GM12878 (cell line): ENCODE measurements at regions not wholly inside any gene's neighbourhood (a gene's known extent, or its start where the extent isn't known, plus 50 kb on each side); places are given as distances from the start of the nearest gene placed in this dataset.

Experiments used
- ATAC-seq: fragments of 200-7000 bp; cut with Tn5 transposase; 3 replicates; pipeline ENCODE4 v1.9.1; 2020; ENCODE audit warnings: mild to moderate bottlenecking, moderate library complexity
- BruUV-seq: library from RNA; stranded (reverse); fragments of 400-500 nt; replicated peaks from 2 replicates; lab custom pipeline; 2021; lab: Mats Ljungman, UMichigan
- CTCF ChIA-PET: fragments of 300-600 bp; sonication (Branson Sonifier 250); formaldehyde crosslinking; extraction: SDS; loops from one replicate; lab custom pipeline; 2021; ENCODE audit warnings: inconsistent platforms; lab: Yijun Ruan, JAX
- POLR2A ChIA-PET: fragments of 350-600 bp; formaldehyde crosslinking; extraction: SDS; loops from one replicate; lab custom pipeline; 2021; ENCODE audit warnings: inconsistent platforms; lab: Charles Lee
- RAD21 ChIA-PET: fragments of 300-600 bp; sonication (Branson Sonifier 250); formaldehyde crosslinking; loops from one replicate; lab custom pipeline; 2023; ENCODE audit warnings: antibody characterized with exemption; ENCODE audit not compliant: unreplicated experiment; lab: Charles Lee
- SMC1A ChIA-PET: fragments of 300-600 bp; sonication (Branson Sonifier 250); formaldehyde crosslinking; loops from one replicate; lab custom pipeline; 2023; ENCODE audit not compliant: unreplicated experiment, uncharacterized antibody; lab: Charles Lee
- DNase-seq: peaks from one replicate; pipeline ENCODE4 v3.0.0-alpha.2; 2011; ENCODE audit warnings: low read depth, low spot score
- FAIRE-seq: peaks from 3 replicates; lab custom pipeline; 2011; peaks lifted over from hg19 to GRCh38; lab: Jason Lieb, UNC
- H2AFZ ChIP-seq: 2 replicates; pipeline ENCODE4 v1.6.0; 2011; ENCODE audit warnings: low read depth, low read length, control low read depth; ENCODE audit not compliant: control insufficient read depth
- H3K27ac ChIP-seq: 2 replicates; pipeline ENCODE4 v1.5.1; 2011; ENCODE audit warnings: control low read depth; ENCODE audit not compliant: control insufficient read depth, insufficient read depth
- H3K27me3 ChIP-seq, 2 experiments: replicated peaks in 1 of 2; 2 replicates each; pipeline versions ENCODE4 v1.6.0 to v1.6.1; 2011; ENCODE audit warnings: low read length in 1 of 2; ENCODE audit not compliant: control insufficient read depth in 2 of 2, insufficient read depth in 2 of 2
- H3K36me3 ChIP-seq, 2 experiments: 2 replicates each; pipeline ENCODE4 v1.5.1; 2011; ENCODE audit warnings: low read length in 1 of 2; ENCODE audit not compliant: control insufficient read depth in 2 of 2, insufficient read depth in 2 of 2
- H3K4me1 ChIP-seq: 2 replicates; pipeline ENCODE4 v1.6.1; 2011; ENCODE audit warnings: mild to moderate bottlenecking, low read length, moderate library complexity, mixed read lengths; ENCODE audit not compliant: control insufficient read depth, insufficient read depth
- H3K4me2 ChIP-seq: 2 replicates; pipeline ENCODE4 v1.6.0; 2011; ENCODE audit warnings: control low read depth; ENCODE audit not compliant: control insufficient read depth, insufficient read depth
- H3K4me3 ChIP-seq: fragments of 200-600 bp; sonication (generic); 2 replicates; pipeline ENCODE4 v1.5.1; 2016
- H3K79me2 ChIP-seq: 2 replicates; pipeline ENCODE4 v1.6.0; 2011; ENCODE audit warnings: low read length; ENCODE audit not compliant: control insufficient read depth, insufficient read depth
- H3K9ac ChIP-seq: 2 replicates; pipeline ENCODE4 v1.8.0; 2011; ENCODE audit warnings: low read length, control low read depth, mixed read lengths; ENCODE audit not compliant: control insufficient read depth, insufficient read depth
- H3K9me3 ChIP-seq: replicated peaks from 3 replicates; pipeline ENCODE4 v1.5.1; 2011; ENCODE audit warnings: mild to moderate bottlenecking, low read length; ENCODE audit not compliant: control insufficient read depth, insufficient read depth
- H4K20me1 ChIP-seq: 2 replicates; pipeline ENCODE4 v1.6.0; 2011; ENCODE audit not compliant: control insufficient read depth, insufficient read depth
- ATF3 ChIP-seq: IDR thresholded peaks from 2 replicates; pipeline ENCODE4 v1.6.1; 2011; ENCODE audit warnings: low read depth, mild to moderate bottlenecking, low read length, moderate library complexity, borderline replicate concordance; ENCODE audit errors: extremely low read depth
- ATF7 ChIP-seq: fragments of 450-650 bp; IDR thresholded peaks from 2 replicates; pipeline ENCODE4 v1.6.1; 2016; ENCODE audit warnings: low read depth, mild to moderate bottlenecking
- CBX5 ChIP-seq: sonication (generic); IDR thresholded peaks from 2 replicates; pipeline ENCODE4 v1.6.1; 2016; ENCODE audit warnings: low read depth, moderate library complexity, mild to moderate bottlenecking, inconsistent platforms
- CEBPB ChIP-seq, 2 experiments: fragments of 150-350 bp in 1 of 2; IDR thresholded peaks; 2 replicates each; pipeline ENCODE4 v1.6.1; 2012 to 2014; ENCODE audit warnings: low read depth in 2 of 2, low read length in 2 of 2, borderline replicate concordance in 1 of 2, inconsistent platforms in 1 of 2
- EP300 ChIP-seq, 2 experiments: fragments of 150-350 bp in 1 of 2; IDR thresholded peaks; 2 replicates each; pipeline ENCODE4 v1.6.1; 2011 to 2012; ENCODE audit warnings: low read depth in 2 of 2, low read length in 2 of 2, borderline replicate concordance in 1 of 2, improper control_type of control experiment in 1 of 2, inconsistent platforms in 1 of 2; ENCODE audit not compliant: control insufficient read depth in 1 of 2
- IRF3 ChIP-seq: fragments of 450-650 bp; IDR thresholded peaks from 2 replicates; pipeline ENCODE4 v1.6.1; 2014; ENCODE audit warnings: mild to moderate bottlenecking
- MLLT1 ChIP-seq: fragments of 450-650 bp; IDR thresholded peaks from 2 replicates; pipeline ENCODE4 v1.6.1; 2016; ENCODE audit warnings: mild to moderate bottlenecking
- NR2F1 ChIP-seq: fragments of 450-650 bp; conservative IDR thresholded peaks from 2 replicates; pipeline ENCODE4 v1.6.1; 2017; ENCODE audit warnings: mild to moderate bottlenecking
- YY1 ChIP-seq: IDR thresholded peaks from 2 replicates; pipeline ENCODE4 v1.6.1; 2011; ENCODE audit warnings: low read depth, mild to moderate bottlenecking, low read length
- WGBS: methylation state at CpG from one replicate; pipeline ENCODE4 v1.1.6; 2016; ENCODE audit warnings: low lambda C conversion rate; ENCODE audit not compliant: insufficient replicate concordance, insufficient coverage; ENCODE audit errors: missing lambda C conversion rate; 5-methylcytosine and 5-hydroxymethylcytosine counted together
- in situ Hi-C: fragments of 300-500 bp; cut with MboI; formaldehyde crosslinking; loops from 9 replicates; pipeline ENCODE4 v1.14.3; 2018; ENCODE audit warnings: mixed read lengths
- intact Hi-C: fragments of 100-400 bp; cut with micrococcal nuclease; formaldehyde crosslinking; loops from one replicate; pipeline ENCODE4 v1.14.2; 2022; ENCODE audit not compliant: unreplicated experiment

- FAIRE-seq, result no peak
- 20% methylated on average over 2 of the region's 2 CpGs for whole genome bisulfite sequencing
- no peak overlapping the region for H3K9ac ChIP-seq
- no peaks in the 10 kb centered on the region for H3K4me1 ChIP-seq
- BruUV-seq, result no TSS peak
- no peak overlapping the region for H3K4me2 ChIP-seq
- in situ Hi-C loops, result no loop called here
- ChIA-PET POLR2A (no interaction called here), SMC1A (interaction anchor here (0.8 to 1.1 kb wide), 2 partner anchors 11 to 25 kb away, joined by 3 read pairs; no protein-coding TSS in a partner anchor), RAD21 (no interaction called here), CTCF (interaction anchor here (0.9 to 1.5 kb wide), 2 partner anchors 10 to 18 kb away, joined by 3 to 6 read pairs; no protein-coding TSS in a partner anchor)
- H3K36me3 ChIP-seq, result no peaks in the 10 kb centered on the region
- H4K20me1 ChIP-seq, result no peaks in the 10 kb centered on the region
- no peaks in the 10 kb centered on the region for H3K9me3 ChIP-seq
- H2AFZ ChIP-seq, result no peak overlapping the region
- TF ChIP-seq CBX5 (no peak), MLLT1 (no peak), NR2F1 (no peak), CEBPB (IDR thresholded peaks at IDR 0.05; ENCODE audit: borderline replicate concordance in 1 of 2, low read depth in 2 of 2, low read length in 2 of 2) (no peak), ATF7 (no peak), ATF3 (no peak), YY1 (no peak), EP300 (IDR thresholded peaks at IDR 0.05; ENCODE audit: borderline replicate concordance in 1 of 2, control insufficient read depth in 1 of 2, low read depth in 2 of 2, low read length in 2 of 2) (no peak), IRF3 (no peak)
- ATAC-seq, result no peak
- H3K79me2 ChIP-seq, result no peaks in the 10 kb centered on the region
- intact Hi-C loops, result no loop called here
- DNase-seq, result no peak
- no peak overlapping the region for H3K4me3 ChIP-seq
- no peaks in the 10 kb centered on the region for H3K27me3 ChIP-seq
- H3K27ac ChIP-seq, result no peak overlapping the region
Observed at GRCh38 chr10:60453036-60453435, 63.4 kb upstream of the ANK3 start.
